ENCODE measurements at regions not wholly inside any gene's neighbourhood (a gene's known extent, or its start where the extent isn't known, plus 50 kb on each side); places are given as distances from the start of the nearest gene placed in this dataset.

- H4K20me1 ChIP-seq (ENCODE audit: insufficient read depth, low read length), result no peaks in the 10 kb centered on the region
- H2AFZ ChIP-seq (ENCODE audit: low read length), result no peak overlapping the region
- no peaks in the 10 kb centered on the region for H3K79me2 ChIP-seq (ENCODE audit: insufficient read depth, low read length)
- TF ChIP-seq CTCF (IDR thresholded peaks at IDR 0.05; ENCODE audit: low read length), result no peak
- TF ChIP-seq EZH2 (IDR thresholded peaks at IDR 0.05; ENCODE audit: borderline replicate concordance, low read length), result no peak
- H3K4me3 ChIP-seq (ENCODE audit: low read depth, low read length, poor library complexity, severe bottlenecking), result no peak overlapping the region
- H3K9me3 ChIP-seq (ENCODE audit: low read length), result no peaks in the 10 kb centered on the region
- no peaks in the 10 kb centered on the region for H3F3A ChIP-seq (ENCODE audit: insufficient read depth, low read length)
- no peak overlapping the region for H3K4me2 ChIP-seq (ENCODE audit: low read length)
- H3K9me2 ChIP-seq (ENCODE audit: low read depth, low read length), result no peaks in the 10 kb centered on the region
- H3K9ac ChIP-seq (ENCODE audit: low read length), result no peak overlapping the region
- no peaks in the 10 kb centered on the region for H3K4me1 ChIP-seq (ENCODE audit: insufficient read depth, low read length, severe bottlenecking)
- no peaks in the 10 kb centered on the region for H3K27me3 ChIP-seq (ENCODE audit: insufficient read depth, low read length)
- no peak overlapping the region for H3K27ac ChIP-seq (ENCODE audit: low read depth, low read length, poor library complexity, severe bottlenecking)
- no peaks in the 10 kb centered on the region for H3K36me3 ChIP-seq (ENCODE audit: insufficient read depth, low read length)
These were observed 692.1 kb downstream of the DIPK2A start for GRCh38 chr3:144663456-144664436.

- Histone ChIP-seq H4K20me1 (ENCODE audit: insufficient read depth, low read length) (no peaks in the 10 kb centered on the region), H3K9me3 (ENCODE audit: low read length) (no peaks in the 10 kb centered on the region), H3K9ac (ENCODE audit: low read length) (no peak overlapping the region)
These were observed 694.0 kb downstream of the DIPK2A start for GRCh38 chr3:144665567-144666053.

GRCh38 chr3:144670571-144670970 lies 698.9 kb downstream of the DIPK2A start:
- H3K9me2 ChIP-seq (ENCODE audit: low read depth, low read length), result no peaks in the 10 kb centered on the region
- no peak for TF ChIP-seq EZH2 (IDR thresholded peaks at IDR 0.05; ENCODE audit: borderline replicate concordance, low read length)
- no peak for TF ChIP-seq CTCF (IDR thresholded peaks at IDR 0.05; ENCODE audit: low read length)
- H3K36me3 ChIP-seq (ENCODE audit: insufficient read depth, low read length), result no peaks in the 10 kb centered on the region
- H2AFZ ChIP-seq (ENCODE audit: low read length), result no peak overlapping the region
- H3K27ac ChIP-seq (ENCODE audit: low read depth, low read length, poor library complexity, severe bottlenecking), result no peak overlapping the region
- no peaks in the 10 kb centered on the region for H3K9me3 ChIP-seq (ENCODE audit: low read length)
- H3F3A ChIP-seq (ENCODE audit: insufficient read depth, low read length), result no peaks in the 10 kb centered on the region
- H3K4me3 ChIP-seq (ENCODE audit: low read depth, low read length, poor library complexity, severe bottlenecking), result no peak overlapping the region
- H3K4me1 ChIP-seq (ENCODE audit: insufficient read depth, low read length, severe bottlenecking), result no peaks in the 10 kb centered on the region
- no peaks in the 10 kb centered on the region for H3K27me3 ChIP-seq (ENCODE audit: insufficient read depth, low read length)
- H3K4me2 ChIP-seq (ENCODE audit: low read length), result no peak overlapping the region
- no peaks in the 10 kb centered on the region for H4K20me1 ChIP-seq (ENCODE audit: insufficient read depth, low read length)
- no peak overlapping the region for H3K9ac ChIP-seq (ENCODE audit: low read length)
- no peaks in the 10 kb centered on the region for H3K79me2 ChIP-seq (ENCODE audit: insufficient read depth, low read length)

More at GRCh38 chr3:144665567-144666053, 694.0 kb downstream of the DIPK2A start:
- Histone ChIP-seq H3K4me1 (ENCODE audit: insufficient read depth, low read length, severe bottlenecking) (no peaks in the 10 kb centered on the region), H3K4me3 (ENCODE audit: low read depth, low read length, poor library complexity, severe bottlenecking) (no peak overlapping the region), H3K79me2 (ENCODE audit: insufficient read depth, low read length) (no peaks in the 10 kb centered on the region), H3K4me2 (ENCODE audit: low read length) (no peak overlapping the region), H3K9me2 (ENCODE audit: low read depth, low read length) (no peaks in the 10 kb centered on the region), H3K27me3 (ENCODE audit: insufficient read depth, low read length) (no peaks in the 10 kb centered on the region), H3F3A (ENCODE audit: insufficient read depth, low read length) (no peaks in the 10 kb centered on the region), H3K36me3 (ENCODE audit: insufficient read depth, low read length) (no peaks in the 10 kb centered on the region), H2AFZ (ENCODE audit: low read length) (no peak overlapping the region), H3K27ac (ENCODE audit: low read depth, low read length, poor library complexity, severe bottlenecking) (no peak overlapping the region)
- TF ChIP-seq EZH2 (IDR thresholded peaks at IDR 0.05; ENCODE audit: borderline replicate concordance, low read length), result no peak
- TF ChIP-seq CTCF (IDR thresholded peaks at IDR 0.05; ENCODE audit: low read length), result no peak
